ENCODE measurements at regions not wholly inside any gene's neighbourhood (a gene's known extent, or its start where the extent isn't known, plus 50 kb on each side); places are given as distances from the start of the nearest gene placed in this dataset.

GRCh38 chr6:14983599-14984518 lies 262.0 kb upstream of the JARID2 start:
- TF ChIP-seq CTCF (IDR thresholded peaks at IDR 0.05), result no peak
- TF ChIP-seq POLR2A (IDR thresholded peaks at IDR 0.05), result no peak
- peak in 1 of 3 donors; percentile 15 for TF ChIP-seq POLR2AphosphoS5 (IDR thresholded peaks at IDR 0.05)
- no peak for TF ChIP-seq EP300 (IDR thresholded peaks at IDR 0.05; ENCODE audit: low read depth)
